SK-N-SH (cell line): ENCODE measurements at regions not wholly inside any gene's neighbourhood (a gene's known extent, or its start where the extent isn't known, plus 50 kb on each side); places are given as distances from the start of the nearest gene placed in this dataset.

ENCODE experiments used
- CTCF ChIA-PET: fragments of 300-600, 350-600 bp; formaldehyde crosslinking; extraction: SDS; loops from one replicate; lab custom pipeline; 2021; lab: Yijun Ruan, JAX
- POLR2A ChIA-PET: fragments of 350-600 bp; sonication (Branson Sonifier 250); formaldehyde crosslinking; extraction: SDS; loops from one replicate; lab custom pipeline; 2020; ENCODE audit warnings: antibody characterized with exemption, inconsistent platforms; lab: Yijun Ruan, JAX
- DNase-seq: peaks from one replicate; pipeline ENCODE4 v3.0.0; 2012
- H2AFZ ChIP-seq: fragments of 200-600 bp; sonication (generic); 2 replicates; pipeline ENCODE4 v1.8.1; 2016; ENCODE audit warnings: antibody characterized with exemption, mild to moderate bottlenecking, low read depth
- H3F3A ChIP-seq: fragments of 200-600 bp; sonication (generic); replicated peaks from 2 replicates; pipeline ENCODE3; 2016; ENCODE audit warnings: antibody characterized with exemption, mild to moderate bottlenecking; ENCODE audit not compliant: insufficient read depth
- H3K27ac ChIP-seq, 2 experiments: fragments of 200-500 bp in 1 of 2; fragments of 200-600 bp in 1 of 2; sonication (Bioruptor generic) in 1 of 2; sonication (generic), shearing (Covaris generic) in 1 of 2; 2 replicates each; pipeline versions ENCODE4 v1.5.1 to v1.6.1; 2014 to 2016; ENCODE audit warnings: low read depth in 2 of 2, inconsistent platforms in 1 of 2, low read length in 1 of 2, mild to moderate bottlenecking in 1 of 2, mixed read lengths in 1 of 2
- H3K27me3 ChIP-seq: fragments of 200-600 bp; sonication (generic), shearing (Covaris generic); 2 replicates; pipeline ENCODE4 v1.6.1; 2016; ENCODE audit warnings: mixed run types; ENCODE audit not compliant: insufficient read depth
- H3K36me3 ChIP-seq, 2 experiments: fragments of 200-500 bp in 1 of 2; fragments of 200-600 bp in 1 of 2; sonication (Bioruptor generic) in 1 of 2; sonication (generic) in 1 of 2; replicated peaks in 1 of 2; 2 replicates each; pipeline versions ENCODE3 to v1.5.1; 2014 to 2016; ENCODE audit warnings: low read length in 1 of 2, mild to moderate bottlenecking in 1 of 2; ENCODE audit not compliant: insufficient read depth in 2 of 2, control insufficient read depth in 1 of 2
- H3K4me1 ChIP-seq, 2 experiments: fragments of 200-500 bp in 1 of 2; fragments of 200-600 bp in 1 of 2; sonication (Bioruptor generic) in 1 of 2; sonication (generic), shearing (Covaris generic) in 1 of 2; 2 replicates each; pipeline versions ENCODE4 v1.5.1 to v1.6.1; 2014 to 2016; ENCODE audit warnings: low read depth in 1 of 2, low read length in 1 of 2, mixed run types in 1 of 2; ENCODE audit not compliant: insufficient read depth in 2 of 2, control insufficient read depth in 1 of 2
- H3K4me2 ChIP-seq: fragments of 200-600 bp; sonication (generic), shearing (Covaris generic); 2 replicates; pipeline ENCODE4 v1.6.1; 2017; ENCODE audit warnings: mixed run types
- H3K4me3 ChIP-seq, 2 experiments: fragments of 200-500 bp in 1 of 2; fragments of 200-600 bp in 1 of 2; sonication (Bioruptor generic) in 1 of 2; sonication (generic), shearing (Covaris generic) in 1 of 2; 2 replicates each; pipeline versions ENCODE4 v1.5.1 to v1.8.1; 2014 to 2016; ENCODE audit warnings: low read depth in 2 of 2, inconsistent platforms in 1 of 2, low read length in 1 of 2, mild to moderate bottlenecking in 1 of 2, mixed read lengths in 1 of 2, moderate library complexity in 1 of 2
- H3K79me2 ChIP-seq: fragments of 200-600 bp; sonication (generic); 2 replicates; pipeline ENCODE4 v1.8.1; 2017; ENCODE audit warnings: mild to moderate bottlenecking; ENCODE audit not compliant: insufficient read depth
- H3K9ac ChIP-seq: fragments of 200-600 bp; sonication (generic); 2 replicates; pipeline ENCODE4 v1.6.1; 2017; ENCODE audit warnings: mixed run types
- H3K9me2 ChIP-seq: fragments of 200-600 bp; sonication (generic); 2 replicates; pipeline ENCODE4 v1.6.1; 2017; ENCODE audit warnings: mixed run types
- H3K9me3 ChIP-seq: fragments of 200-600 bp; sonication (generic); 2 replicates; pipeline ENCODE4 v1.6.1; 2017; ENCODE audit warnings: mixed run types, mild to moderate bottlenecking, moderate library complexity
- H4K20me1 ChIP-seq: fragments of 200-600 bp; sonication (generic); 2 replicates; pipeline ENCODE4 v1.6.1; 2017; ENCODE audit warnings: mild to moderate bottlenecking, mixed run types; ENCODE audit not compliant: insufficient read depth
- EP300 ChIP-seq, 2 experiments: IDR thresholded peaks; 2 replicates each; pipeline versions ENCODE4 v1.4.0 to v1.6.1; 2012; ENCODE audit warnings: borderline replicate concordance in 1 of 2, low read depth in 1 of 2, low read length in 1 of 2
- EZH2phosphoT487 ChIP-seq: fragments of 200-600 bp; sonication (generic); IDR thresholded peaks from 2 replicates; pipeline ENCODE4 v1.6.1; 2017; ENCODE audit warnings: low read depth, mixed run types, mild to moderate bottlenecking, antibody characterized with exemption, moderate library complexity, borderline replicate concordance
- FOSL2 ChIP-seq: IDR thresholded peaks from 2 replicates; pipeline ENCODE4 v1.4.0; 2012; ENCODE audit warnings: low read depth, mild to moderate bottlenecking, moderate library complexity, borderline replicate concordance
- FOXJ3 ChIP-seq: sonication (generic); formaldehyde crosslinking; IDR thresholded peaks from 2 replicates; pipeline ENCODE4 v1.5.1; 2020; ENCODE audit warnings: mild to moderate bottlenecking, missing genetic modification reagents
- GABPA ChIP-seq: IDR thresholded peaks from 2 replicates; pipeline ENCODE4 v1.4.0; 2012; ENCODE audit warnings: low read depth, mild to moderate bottlenecking
- GATA2 ChIP-seq: sonication (generic); formaldehyde crosslinking; IDR thresholded peaks from 2 replicates; pipeline ENCODE4 v1.5.0; 2020; ENCODE audit warnings: mild to moderate bottlenecking, missing genetic modification reagents
- JUND ChIP-seq: IDR thresholded peaks from 2 replicates; pipeline ENCODE4 v1.4.0; 2012
- MAX ChIP-seq: IDR thresholded peaks from 2 replicates; pipeline ENCODE4 v1.4.0; 2012; ENCODE audit warnings: low read depth
- NRF1 ChIP-seq: IDR thresholded peaks from 2 replicates; pipeline ENCODE4 v1.6.1; 2012; ENCODE audit warnings: low read depth, mild to moderate bottlenecking, low read length
- POLR2AphosphoS5 ChIP-seq: IDR thresholded peaks from 2 replicates; pipeline ENCODE4 v1.6.1; 2012; ENCODE audit warnings: low read depth, low read length
- RFX5 ChIP-seq: IDR thresholded peaks from 2 replicates; pipeline ENCODE4 v1.6.1; 2012; ENCODE audit warnings: mild to moderate bottlenecking, improper control_type of control experiment, low read length
- RXRA ChIP-seq: IDR thresholded peaks from 2 replicates; pipeline ENCODE4 v1.4.0; 2012; ENCODE audit warnings: low read depth, mild to moderate bottlenecking, borderline replicate concordance
- SIN3A ChIP-seq: IDR thresholded peaks from 2 replicates; pipeline ENCODE4 v1.6.1; 2012; ENCODE audit warnings: low read depth, mild to moderate bottlenecking, low read length, moderate library complexity, borderline replicate concordance
- SMC3 ChIP-seq: IDR thresholded peaks from 2 replicates; pipeline ENCODE4 v1.6.1; 2012; ENCODE audit warnings: low read depth, low read length, improper control_type of control experiment
- USF2 ChIP-seq: fragments of 150-350 bp; IDR thresholded peaks from 2 replicates; pipeline ENCODE4 v1.6.1; 2017; ENCODE audit warnings: antibody characterized with exemption, low read length, low read depth, borderline replicate concordance
- YY1 ChIP-seq: IDR thresholded peaks from 2 replicates; pipeline ENCODE4 v1.4.0; 2012; ENCODE audit warnings: low read depth, mild to moderate bottlenecking
- WGBS: methylation state at CpG from one replicate; pipeline ENCODE4 v1.1.6; 2017; ENCODE audit warnings: low lambda C conversion rate; 5-methylcytosine and 5-hydroxymethylcytosine counted together
- TF ChIP-seq, protein P1 (sequence below): IDR thresholded peaks from 2 replicates; pipeline ENCODE4 v1.4.0; 2012; ENCODE audit warnings: low read depth, borderline replicate concordance
- TF ChIP-seq, protein P2 (sequence below): fragments of 200-600 bp; sonication (generic); IDR thresholded peaks from 2 replicates; pipeline ENCODE4 v1.6.1; 2017; ENCODE audit warnings: antibody characterized with exemption, mild to moderate bottlenecking, moderate library complexity

DNA sequence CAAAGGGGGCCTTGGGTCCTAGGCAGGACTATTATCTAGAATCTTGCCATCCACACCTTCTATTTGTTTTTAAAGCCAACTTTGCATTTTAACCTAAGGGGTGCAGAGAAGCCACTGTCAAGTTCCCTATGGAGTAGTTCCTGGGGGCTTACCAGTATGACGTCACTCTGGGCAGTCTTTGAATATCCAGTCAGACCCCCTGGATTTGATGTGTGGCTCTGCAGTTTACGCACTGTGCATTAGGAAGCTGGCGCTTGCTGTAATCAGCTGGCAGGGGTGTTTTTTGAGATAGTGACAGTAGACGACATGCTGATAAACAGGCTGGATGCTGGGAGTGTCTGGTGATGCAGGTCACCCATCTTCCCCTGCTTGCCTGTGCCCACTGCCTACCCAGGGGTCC lies 892.7 kb upstream of the ZNF722 start:
- H3K4me1 ChIP-seq: no peaks in the 10 kb centered on the region
- POLR2A ChIA-PET: no interaction called here
- H3K4me2 ChIP-seq: no peak overlapping the region
- 7% methylated on average over 4 of the region's 4 CpGs for WGBS
- H3K36me3 ChIP-seq: no peaks in the 10 kb centered on the region
- H3K79me2 ChIP-seq: no peaks in the 10 kb centered on the region
- no peak for TF ChIP-seq GATA2
- TF ChIP-seq EZH2phosphoT487: no peak
- TF ChIP-seq RXRA: no peak
- no peak for TF ChIP-seq RFX5
- TF ChIP-seq FOSL2: no peak
- TF ChIP-seq, protein P1, sequence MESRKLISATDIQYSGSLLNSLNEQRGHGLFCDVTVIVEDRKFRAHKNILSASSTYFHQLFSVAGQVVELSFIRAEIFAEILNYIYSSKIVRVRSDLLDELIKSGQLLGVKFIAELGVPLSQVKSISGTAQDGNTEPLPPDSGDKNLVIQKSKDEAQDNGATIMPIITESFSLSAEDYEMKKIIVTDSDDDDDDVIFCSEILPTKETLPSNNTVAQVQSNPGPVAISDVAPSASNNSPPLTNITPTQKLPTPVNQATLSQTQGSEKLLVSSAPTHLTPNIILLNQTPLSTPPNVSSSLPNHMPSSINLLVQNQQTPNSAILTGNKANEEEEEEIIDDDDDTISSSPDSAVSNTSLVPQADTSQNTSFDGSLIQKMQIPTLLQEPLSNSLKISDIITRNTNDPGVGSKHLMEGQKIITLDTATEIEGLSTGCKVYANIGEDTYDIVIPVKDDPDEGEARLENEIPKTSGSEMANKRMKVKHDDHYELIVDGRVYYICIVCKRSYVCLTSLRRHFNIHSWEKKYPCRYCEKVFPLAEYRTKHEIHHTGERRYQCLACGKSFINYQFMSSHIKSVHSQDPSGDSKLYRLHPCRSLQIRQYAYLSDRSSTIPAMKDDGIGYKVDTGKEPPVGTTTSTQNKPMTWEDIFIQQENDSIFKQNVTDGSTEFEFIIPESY: no peak
- no peak for TF ChIP-seq GABPA
- no peak for TF ChIP-seq USF2
- TF ChIP-seq NRF1: no peak
- no peak for TF ChIP-seq JUND
- TF ChIP-seq FOXJ3 (CRISPR knock-in tag): no peak
- TF ChIP-seq, protein P2, sequence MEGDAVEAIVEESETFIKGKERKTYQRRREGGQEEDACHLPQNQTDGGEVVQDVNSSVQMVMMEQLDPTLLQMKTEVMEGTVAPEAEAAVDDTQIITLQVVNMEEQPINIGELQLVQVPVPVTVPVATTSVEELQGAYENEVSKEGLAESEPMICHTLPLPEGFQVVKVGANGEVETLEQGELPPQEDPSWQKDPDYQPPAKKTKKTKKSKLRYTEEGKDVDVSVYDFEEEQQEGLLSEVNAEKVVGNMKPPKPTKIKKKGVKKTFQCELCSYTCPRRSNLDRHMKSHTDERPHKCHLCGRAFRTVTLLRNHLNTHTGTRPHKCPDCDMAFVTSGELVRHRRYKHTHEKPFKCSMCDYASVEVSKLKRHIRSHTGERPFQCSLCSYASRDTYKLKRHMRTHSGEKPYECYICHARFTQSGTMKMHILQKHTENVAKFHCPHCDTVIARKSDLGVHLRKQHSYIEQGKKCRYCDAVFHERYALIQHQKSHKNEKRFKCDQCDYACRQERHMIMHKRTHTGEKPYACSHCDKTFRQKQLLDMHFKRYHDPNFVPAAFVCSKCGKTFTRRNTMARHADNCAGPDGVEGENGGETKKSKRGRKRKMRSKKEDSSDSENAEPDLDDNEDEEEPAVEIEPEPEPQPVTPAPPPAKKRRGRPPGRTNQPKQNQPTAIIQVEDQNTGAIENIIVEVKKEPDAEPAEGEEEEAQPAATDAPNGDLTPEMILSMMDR: no peak
- no peak for TF ChIP-seq SMC3
- TF ChIP-seq EP300 (IDR thresholded peaks at IDR 0.05; ENCODE audit: borderline replicate concordance in 1 of 2, low read depth in 1 of 2, low read length in 1 of 2): no peak
- TF ChIP-seq POLR2AphosphoS5: no peak
- no peak for TF ChIP-seq MAX
- TF ChIP-seq SIN3A: no peak
- TF ChIP-seq YY1: no peak
- H3K9ac ChIP-seq: no peak overlapping the region
- no peaks in the 10 kb centered on the region for H3K27me3 ChIP-seq
- no peaks in the 10 kb centered on the region for H3F3A ChIP-seq
- H2AFZ ChIP-seq: no peak overlapping the region
- H3K27ac ChIP-seq: no peak overlapping the region
- CTCF ChIA-PET: no interaction called here
- H3K9me2 ChIP-seq: no peaks in the 10 kb centered on the region; the same call in 1 of the 2 replicates
- H3K9me3 ChIP-seq: peaks cover 10% of the 10 kb centered on the region; the same call in 1 of the 2 replicates
- H3K4me3 ChIP-seq: no peak overlapping the region
- H4K20me1 ChIP-seq: no peaks in the 10 kb centered on the region
- DNase-seq: no peak
